ENCODE measurements at regions not wholly inside any gene's neighbourhood (a gene's known extent, or its start where the extent isn't known, plus 50 kb on each side); places are given as distances from the start of the nearest gene placed in this dataset.

- DNase-seq (ENCODE audit: low spot score): no peak
Observed at GRCh38 chr2:120455390-120455789, 109.5 kb downstream of the INHBB start.

- DNase-seq (ENCODE audit: low spot score): no peak
Observed at GRCh38 chr2:120456867-120457266, 110.9 kb downstream of the INHBB start.

GRCh38 chr2:120460511-120460910 lies 114.6 kb downstream of the INHBB start:
- DNase-seq (ENCODE audit: low spot score): no peak

- no peak for DNase-seq (ENCODE audit: low spot score)
Observed at GRCh38 chr2:120461092-120461491, 115.2 kb downstream of the INHBB start.

- no peak for DNase-seq (ENCODE audit: low spot score)
Observed at GRCh38 chr2:120461546-120462537, 115.9 kb downstream of the INHBB start.

- no peak for DNase-seq (ENCODE audit: low spot score)
Observed at GRCh38 chr2:120463527-120463926, 117.6 kb downstream of the INHBB start.

- no peak for DNase-seq (ENCODE audit: low spot score)
Observed at GRCh38 chr2:120463996-120464395, 118.1 kb downstream of the INHBB start.

- no peak for DNase-seq (ENCODE audit: low spot score)
Observed at GRCh38 chr2:120464448-120464931, 118.6 kb downstream of the INHBB start.

- DNase-seq (ENCODE audit: low spot score): no peak
Observed at GRCh38 chr2:120465012-120465700, 119.2 kb downstream of the INHBB start.

- no peak for DNase-seq (ENCODE audit: low spot score)
Observed at GRCh38 chr2:120465701-120465988, 119.7 kb downstream of the INHBB start.

- no peak for DNase-seq (ENCODE audit: low spot score)
Observed at GRCh38 chr2:120465989-120466703, 120.2 kb downstream of the INHBB start.

- DNase-seq (ENCODE audit: low spot score): no peak
Observed at GRCh38 chr2:120466704-120467054, 120.7 kb downstream of the INHBB start.

GRCh38 chr2:120468136-120468535 lies 122.2 kb downstream of the INHBB start:
- DNase-seq (ENCODE audit: low spot score): no peak

GRCh38 chr2:120469426-120469825 lies 123.5 kb downstream of the INHBB start:
- DNase-seq (ENCODE audit: low spot score): no peak

- DNase-seq (ENCODE audit: low spot score): peak; percentile 95
Observed at GRCh38 chr2:120470041-120470965, 124.4 kb downstream of the INHBB start.

- DNase-seq (ENCODE audit: low spot score): no peak
Observed at GRCh38 chr2:120471166-120471565, 125.2 kb downstream of the INHBB start.

GRCh38 chr2:120472031-120472430 lies 126.1 kb downstream of the INHBB start:
- no peak for DNase-seq (ENCODE audit: low spot score)

- no peak for DNase-seq (ENCODE audit: low spot score)
Observed at GRCh38 chr2:120472891-120473309, 127.0 kb downstream of the INHBB start.

- no peak for DNase-seq (ENCODE audit: low spot score)
Observed at GRCh38 chr2:120473522-120474271, 127.8 kb downstream of the INHBB start.

- DNase-seq (ENCODE audit: low spot score): no peak
Observed at GRCh38 chr2:120474486-120474885, 128.6 kb downstream of the INHBB start.

GRCh38 chr2:120476141-120476540 lies 130.2 kb downstream of the INHBB start:
- DNase-seq (ENCODE audit: low spot score): no peak

Measured in hepatic stellate cell (primary cell).